Hematopoietic multipotent progenitor cell treated with erythropoietin and hydrocortisone succinate and interleukin-3 and kit ligand, for 6 days (in vitro differentiated cells): ENCODE measurements at regions not wholly inside any gene's neighbourhood (a gene's known extent, or its start where the extent isn't known, plus 50 kb on each side); places are given as distances from the start of the nearest gene placed in this dataset.

Source experiments
- DNase-seq: peaks from one replicate; pipeline ENCODE4 v3.0.0-alpha.2; 2015

- peak; percentile 31 for DNase-seq
Observed at GRCh38 chr3:177928172-177928873, 607.9 kb upstream of the KCNMB2 start.

- no peak for DNase-seq
Observed at GRCh38 chr3:177929310-177929709, 606.9 kb upstream of the KCNMB2 start.

GRCh38 chr3:177930771-177931170 is 605.5 kb upstream of the KCNMB2 start:
- no peak for DNase-seq

DNA sequence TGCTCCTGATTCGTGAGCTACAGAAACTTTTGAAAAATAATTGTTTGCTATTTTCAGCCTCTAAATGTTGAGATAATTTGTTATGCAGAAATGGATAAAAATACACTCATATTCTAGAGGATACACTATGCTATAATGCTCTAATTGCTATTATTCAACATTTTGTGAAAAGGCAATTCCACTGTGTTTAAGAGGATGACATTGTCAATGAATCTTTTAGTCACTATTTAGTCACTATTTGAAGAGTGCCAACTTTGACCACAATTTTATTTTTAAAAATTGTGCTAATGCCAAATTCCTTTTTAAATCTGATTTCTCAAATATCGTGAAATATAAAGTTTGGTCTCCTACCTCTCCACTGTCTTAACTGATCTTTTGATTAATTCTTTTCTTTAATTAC is 604.9 kb upstream of the KCNMB2 start:
- no peak for DNase-seq

- DNase-seq = no peak
Observed at GRCh38 chr3:177932346-177932745, 603.9 kb upstream of the KCNMB2 start.

- DNase-seq = peak; percentile 72
Observed at GRCh38 chr3:177932750-177933660, 603.2 kb upstream of the KCNMB2 start.

GRCh38 chr3:177934001-177934891 is 602.0 kb upstream of the KCNMB2 start:
- peak; percentile 36 for DNase-seq

GRCh38 chr3:177935047-177935446 is 601.2 kb upstream of the KCNMB2 start:
- no peak for DNase-seq

DNA sequence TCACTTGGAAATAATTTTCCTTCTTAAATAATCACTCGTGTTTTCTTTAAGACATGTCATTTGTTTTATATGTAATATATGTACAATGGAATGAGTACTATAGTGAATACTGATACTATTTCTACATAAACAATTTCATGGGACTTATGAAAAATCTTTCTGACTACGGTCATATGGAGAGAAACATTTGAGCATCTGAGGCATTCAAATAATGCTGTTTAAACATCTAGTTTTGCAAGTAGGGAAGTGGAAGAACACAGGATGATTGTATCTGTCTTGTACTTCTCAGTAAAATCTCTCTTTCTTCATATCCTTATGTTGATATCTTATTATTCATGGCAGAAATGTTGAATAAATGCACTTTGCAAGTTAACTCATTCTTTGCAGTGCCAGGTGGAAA is 599.5 kb upstream of the KCNMB2 start:
- DNase-seq = peak; percentile 14

GRCh38 chr3:177942911-177943310 is 593.3 kb upstream of the KCNMB2 start:
- no peak for DNase-seq

DNA sequence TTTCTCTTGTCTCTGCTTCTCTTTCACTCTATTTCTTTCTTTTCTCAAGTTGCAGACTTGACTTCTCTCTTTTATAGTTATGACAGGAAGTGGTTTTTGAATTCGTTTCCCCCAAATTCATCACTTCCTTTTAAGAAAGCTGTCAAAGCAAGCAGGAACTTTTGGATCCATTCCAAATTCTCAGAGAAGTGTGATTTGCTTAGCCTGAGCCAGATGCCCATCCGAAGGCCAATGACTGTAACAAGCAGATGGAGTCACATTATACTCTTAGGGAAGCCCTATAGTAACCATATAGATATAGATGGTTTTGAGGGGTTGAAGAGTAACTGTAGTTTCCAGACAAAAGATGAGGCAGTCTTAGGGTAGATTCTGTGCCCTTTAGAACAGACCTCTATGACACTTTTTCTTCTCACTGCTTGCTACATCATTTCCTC is 592.0 kb upstream of the KCNMB2 start:
- DNase-seq = peak; percentile 65

DNA sequence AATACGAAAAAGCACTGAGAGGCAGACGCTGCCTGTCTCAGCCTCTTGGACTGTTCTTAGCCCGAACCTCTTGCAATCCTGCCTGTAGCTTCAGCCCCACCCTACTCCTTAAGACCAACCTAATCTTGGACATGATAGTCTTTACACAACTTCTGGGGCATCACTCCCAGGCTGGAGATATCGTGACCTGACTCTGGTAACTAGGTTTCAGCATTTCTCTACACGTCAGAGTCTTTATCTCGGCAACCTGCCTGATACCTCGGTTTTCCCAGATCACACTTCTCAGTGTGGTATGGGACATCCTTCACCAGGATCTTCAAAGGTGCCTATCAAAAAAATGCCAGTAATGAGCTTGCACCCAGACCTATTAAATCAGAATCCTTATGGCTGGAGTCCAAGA is 590.2 kb upstream of the KCNMB2 start:
- DNase-seq = no peak

DNA sequence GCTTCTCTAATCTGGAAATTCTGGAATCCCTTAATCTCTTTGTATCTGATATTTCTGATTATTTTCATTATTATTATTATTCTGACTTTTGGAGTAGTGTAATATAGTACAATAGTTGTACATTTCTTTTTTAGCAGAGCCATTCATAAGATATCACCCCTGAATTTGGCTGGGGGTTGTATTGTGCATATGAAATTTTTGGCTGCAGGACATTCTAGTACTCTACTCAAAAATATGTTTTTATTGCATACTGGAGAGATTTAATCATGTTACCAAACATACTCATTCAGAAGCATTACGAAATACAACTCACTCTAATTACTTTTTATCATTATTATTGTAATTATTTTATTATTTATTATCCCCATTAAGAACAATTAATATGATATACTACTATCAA is 589.7 kb upstream of the KCNMB2 start:
- DNase-seq = no peak

- peak; percentile 61 for DNase-seq
Observed at GRCh38 chr3:177946936-177947335, 589.3 kb upstream of the KCNMB2 start.

DNA sequence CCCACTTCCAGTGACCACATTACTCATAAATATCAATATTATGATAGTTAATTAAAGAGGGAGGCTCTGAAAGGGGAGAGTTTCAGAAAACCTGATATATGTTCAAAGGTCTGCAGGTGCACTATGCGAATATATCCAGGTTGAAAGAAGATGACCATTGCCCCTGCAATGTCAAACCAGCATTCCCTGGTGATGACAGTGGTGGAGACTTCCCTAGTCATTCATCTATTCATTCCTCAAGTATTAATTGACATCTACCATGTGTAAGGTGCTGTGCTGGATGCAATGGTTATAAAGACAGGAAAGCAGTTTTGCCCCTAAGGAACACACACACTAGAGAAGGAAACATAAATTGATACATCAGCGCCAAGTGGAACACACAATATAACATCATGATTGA is 588.3 kb upstream of the KCNMB2 start:
- no peak for DNase-seq

DNA sequence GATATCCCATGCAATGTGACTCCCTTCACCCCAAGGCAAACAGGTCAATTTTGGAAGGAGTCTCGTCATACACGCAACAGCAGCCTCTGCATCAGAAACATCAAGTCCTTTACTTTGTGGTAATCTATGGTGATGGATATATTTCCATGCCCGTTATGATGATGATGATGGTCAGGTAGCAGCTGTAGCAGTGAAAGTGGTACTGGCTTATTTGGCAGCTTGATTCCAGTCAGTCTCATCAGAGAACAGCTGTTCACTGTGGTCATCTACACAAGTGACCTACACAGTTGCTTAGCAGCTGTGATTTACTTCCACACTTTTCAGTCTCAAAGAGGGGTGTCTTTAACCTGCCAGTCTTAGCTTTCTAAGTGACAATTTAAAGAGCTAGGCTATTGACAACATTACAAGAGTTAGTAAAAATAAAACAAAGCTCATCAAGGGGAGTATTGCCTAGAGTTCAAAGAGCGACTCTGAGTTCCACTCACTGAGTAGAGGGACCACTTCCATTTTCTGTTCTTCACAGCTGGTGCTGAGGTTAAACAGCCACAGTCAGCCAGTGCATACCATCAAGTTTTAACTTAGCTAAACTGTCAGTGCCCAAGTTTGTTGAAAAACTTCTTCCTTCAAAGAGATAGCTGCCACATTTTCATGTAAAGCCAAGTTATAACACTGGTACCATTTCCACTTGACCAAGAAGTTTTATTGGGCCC is 587.4 kb upstream of the KCNMB2 start:
- no peak for DNase-seq

- DNase-seq = no peak
Observed at GRCh38 chr3:177959188-177959587, 577.0 kb upstream of the KCNMB2 start.

DNA sequence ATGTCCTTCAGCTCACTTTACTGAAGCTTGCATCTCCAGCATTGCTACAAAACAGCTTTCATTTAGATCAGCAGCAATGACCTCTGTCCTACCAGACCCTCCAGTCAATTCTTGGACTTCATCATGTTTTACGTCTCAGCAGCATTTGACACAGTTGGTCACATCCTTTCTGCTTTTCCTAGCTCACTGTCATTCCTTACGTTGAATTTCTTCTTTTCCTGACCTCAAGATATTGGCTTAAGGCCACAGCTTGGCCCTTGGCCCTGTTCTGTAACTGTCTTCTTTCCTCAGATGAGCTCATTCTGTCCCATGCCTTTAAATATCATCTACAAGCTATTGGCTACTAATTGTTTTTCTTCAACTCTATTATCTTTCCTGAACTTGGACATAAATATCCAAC is 576.2 kb upstream of the KCNMB2 start:
- no peak for DNase-seq

DNA sequence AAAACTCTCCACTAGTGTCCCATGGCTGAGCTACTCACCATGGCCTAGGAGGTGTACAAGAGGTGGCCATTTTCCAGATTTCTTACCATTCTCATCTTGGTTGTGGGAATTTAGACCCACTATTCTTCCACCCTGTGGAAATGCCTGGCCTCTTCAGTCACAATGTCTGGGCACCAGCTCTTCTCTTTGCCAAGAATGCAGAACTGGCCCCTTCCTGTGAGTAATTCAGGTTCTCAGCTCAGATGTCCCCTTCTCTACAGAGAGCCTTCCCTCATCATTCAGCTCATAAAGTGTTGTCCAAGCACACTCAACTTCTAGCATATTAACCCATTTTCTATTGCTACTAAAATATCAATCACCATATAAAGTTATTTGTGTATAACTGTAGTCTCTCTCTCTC is 575.5 kb upstream of the KCNMB2 start:
- DNase-seq = no peak

DNA sequence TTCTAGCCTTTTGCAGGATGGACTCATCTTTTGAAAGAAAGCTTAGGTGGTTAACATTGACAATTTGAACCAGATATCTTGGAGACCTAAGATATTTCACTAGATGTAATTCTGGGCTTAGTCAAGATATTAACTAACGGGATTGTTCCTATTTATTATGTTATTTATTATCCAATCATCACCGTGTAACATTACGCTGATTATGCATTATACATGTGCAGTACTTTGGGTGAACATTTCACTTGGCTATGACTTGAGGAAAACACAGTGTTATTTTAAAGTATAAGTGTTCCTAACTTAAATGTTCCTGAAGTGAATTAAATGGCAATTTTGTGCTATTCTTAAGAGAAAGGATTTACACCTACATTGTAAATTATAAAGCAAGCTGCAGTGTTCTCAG is 574.5 kb upstream of the KCNMB2 start:
- no peak for DNase-seq

- no peak for DNase-seq
Observed at GRCh38 chr3:177966493-177966892, 569.7 kb upstream of the KCNMB2 start.

GRCh38 chr3:177968891-177969290 is 567.3 kb upstream of the KCNMB2 start:
- no peak for DNase-seq
